AG04450 (cell line): ENCODE measurements at regions not wholly inside any gene's neighbourhood (a gene's known extent, or its start where the extent isn't known, plus 50 kb on each side); places are given as distances from the start of the nearest gene placed in this dataset.
"Not testable (repeated sequence)": the region's sequence is repeated elsewhere in the genome, so short reads cannot be mapped to it uniquely, and the experiment has no call there.

Experiments used
- CTCF ChIA-PET: fragments of 300-600, 350-600 bp; formaldehyde crosslinking; extraction: SDS; loops from one replicate; lab custom pipeline; 2022; ENCODE audit warnings: antibody characterized with exemption, inconsistent platforms; lab: Charles Lee
- POLR2A ChIA-PET: fragments of 350-600 bp; formaldehyde crosslinking; extraction: SDS; loops from one replicate; lab custom pipeline; 2021; ENCODE audit warnings: antibody characterized with exemption, inconsistent platforms; lab: Yijun Ruan, JAX
- DNase-seq: peaks from one replicate; pipeline ENCODE4 v3.0.0-alpha.2; 2011; ENCODE audit warnings: low read depth, low spot score
- H3K27ac ChIP-seq: one replicate; pipeline ENCODE4 v1.5.1; 2012; ENCODE audit warnings: low read depth, low read length, control low read depth
- H3K27me3 ChIP-seq: one replicate; pipeline ENCODE4 v1.6.0; 2012; ENCODE audit warnings: low read length; ENCODE audit not compliant: control insufficient read depth, insufficient read depth
- H3K4me3 ChIP-seq: 2 replicates; pipeline ENCODE4 v1.5.1; 2011; ENCODE audit warnings: mild to moderate bottlenecking, low read depth, low read length, control low read depth
- H3K9me3 ChIP-seq: 2 replicates; pipeline ENCODE4 v1.5.1; 2012; ENCODE audit warnings: low read length; ENCODE audit not compliant: control insufficient read depth, insufficient read depth
- CTCF ChIP-seq: IDR thresholded peaks from 2 replicates; pipeline ENCODE4 v1.5.1; 2011; ENCODE audit warnings: low read depth, low read length, control low read depth, inconsistent platforms

- ChIA-PET CTCF (no interaction called here), POLR2A (no interaction called here)
- Histone ChIP-seq H3K9me3 (peaks cover 6% of the 10 kb centered on the region), H3K4me3 (no peak overlapping the region), H3K27me3 (no peaks in the 10 kb centered on the region), H3K27ac (no peak overlapping the region)
- TF ChIP-seq CTCF, result no peak
- DNase-seq, result no peak
Measured at GRCh38 chr2:215535125-215535668, 99.3 kb upstream of the FN1 start.

- CTCF ChIA-PET, POLR2A ChIA-PET, H3K27ac ChIP-seq, H3K27me3 ChIP-seq, H3K4me3 ChIP-seq, H3K9me3 ChIP-seq, DNase-seq: not testable (repeated sequence)
Measured at GRCh38 chr2:215533716-215534115, 97.8 kb upstream of the FN1 start.

GRCh38 chr2:215532844-215533243, 97.0 kb upstream of the FN1 start:
- Histone ChIP-seq H3K4me3 (no peak overlapping the region), H3K27me3 (no peaks in the 10 kb centered on the region), H3K9me3 (peaks cover 6% of the 10 kb centered on the region), H3K27ac (no peak overlapping the region)
- DNase-seq, result no peak
- ChIA-PET POLR2A (no interaction called here), CTCF (no interaction called here)
- no peak for TF ChIP-seq CTCF

GRCh38 chr2:215531284-215531683, 95.4 kb upstream of the FN1 start:
- CTCF ChIA-PET, result interaction anchor here (1.4 kb wide), 1 partner anchor 77 kb away, joined by 3 read pairs; no protein-coding TSS in a partner anchor
- H3K27ac ChIP-seq, result no peak overlapping the region
- TF ChIP-seq CTCF, result no peak

GRCh38 chr2:215530191-215530968, 94.5 kb upstream of the FN1 start:
- no peak for DNase-seq
- CTCF ChIA-PET, result interaction anchor here (1.4 kb wide), 1 partner anchor 76 kb away, joined by 3 read pairs; no protein-coding TSS in a partner anchor
- POLR2A ChIA-PET, result interaction anchor here (0.7 kb wide), 1 partner anchor 129 kb away, joined by 3 read pairs; no protein-coding TSS in a partner anchor

More at GRCh38 chr2:215531284-215531683, 95.4 kb upstream of the FN1 start:
- peaks cover 6% of the 10 kb centered on the region for H3K9me3 ChIP-seq
- no peak for DNase-seq
- no peak overlapping the region for H3K4me3 ChIP-seq
- POLR2A ChIA-PET, result interaction anchor here (0.6 kb wide), 2 partner anchors 49 to 120 kb away, joined by 3 to 5 read pairs; no protein-coding TSS in a partner anchor
- no peaks in the 10 kb centered on the region for H3K27me3 ChIP-seq

More at GRCh38 chr2:215530191-215530968, 94.5 kb upstream of the FN1 start:
- Histone ChIP-seq H3K27ac (no peak overlapping the region), H3K27me3 (no peaks in the 10 kb centered on the region), H3K9me3 (peaks cover 6% of the 10 kb centered on the region), H3K4me3 (no peak overlapping the region)
- no peak for TF ChIP-seq CTCF
